NCI-H524 (cell line): ENCODE measurements at regions not wholly inside any gene's neighbourhood (a gene's known extent, or its start where the extent isn't known, plus 50 kb on each side); places are given as distances from the start of the nearest gene placed in this dataset.

Experiments used
- DNase-seq, 2 experiments: peaks; one replicate each; lab custom pipeline; 2025; lab: John Stamatoyannopoulos, UW

DNA sequence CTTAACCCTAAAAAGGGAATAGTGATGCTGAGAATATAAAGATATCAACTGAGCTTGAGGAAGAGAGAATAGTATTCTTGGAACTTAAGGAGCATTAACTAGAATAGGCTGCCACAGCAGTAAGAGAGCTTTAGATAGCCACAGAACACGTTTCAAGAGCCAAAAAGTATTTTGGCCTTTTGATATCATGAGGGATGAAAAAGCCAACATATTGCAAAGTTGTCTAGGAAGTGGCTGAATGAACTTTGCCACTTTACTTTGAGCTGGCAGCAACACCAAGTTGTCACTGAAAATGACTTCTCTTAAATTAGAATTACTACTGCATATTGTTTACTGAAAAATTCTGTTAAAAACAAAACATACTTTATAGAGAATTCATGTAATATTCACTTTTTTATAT, 1476.2 kb downstream of the MRPL39 start:
- DNase-seq, result no peak

DNA sequence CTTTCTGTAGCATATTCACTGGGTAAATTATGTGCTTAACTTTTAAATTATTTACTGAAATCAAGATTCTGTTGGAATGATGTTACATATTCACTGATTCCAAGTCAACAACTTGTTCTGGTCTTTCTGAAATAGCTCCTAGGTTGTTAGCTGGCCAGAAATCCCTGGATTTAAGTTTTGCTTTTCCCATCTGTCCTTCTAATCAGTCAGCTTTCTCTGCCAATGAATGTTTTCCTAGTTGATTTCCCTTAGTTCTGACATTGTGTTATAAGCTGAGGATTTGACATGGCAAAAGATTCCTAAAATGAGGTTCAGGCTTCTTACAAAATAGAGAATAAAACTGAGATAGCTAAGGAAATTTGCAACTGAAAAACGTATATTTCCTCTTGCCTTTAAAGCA, 1479.6 kb downstream of the MRPL39 start:
- DNase-seq, result no peak

DNA sequence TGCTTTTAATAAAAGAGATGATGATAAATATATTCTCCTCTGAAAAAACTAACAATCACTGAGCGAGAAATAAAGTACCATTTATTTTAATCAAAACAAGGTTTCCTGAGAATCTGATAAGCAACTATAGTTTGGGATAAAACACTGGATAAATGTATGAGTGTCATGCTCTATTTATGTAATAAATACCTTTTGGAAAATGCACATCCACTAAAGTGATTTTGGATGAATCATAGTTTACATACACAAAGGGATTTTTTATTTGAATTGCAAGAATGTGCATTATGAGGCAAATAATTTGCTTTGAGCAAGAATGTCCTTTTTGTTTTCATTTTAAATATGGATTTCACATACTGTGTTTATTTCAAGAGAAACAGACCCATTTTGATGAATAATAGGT, 1483.5 kb downstream of the MRPL39 start:
- no peak for DNase-seq

DNA sequence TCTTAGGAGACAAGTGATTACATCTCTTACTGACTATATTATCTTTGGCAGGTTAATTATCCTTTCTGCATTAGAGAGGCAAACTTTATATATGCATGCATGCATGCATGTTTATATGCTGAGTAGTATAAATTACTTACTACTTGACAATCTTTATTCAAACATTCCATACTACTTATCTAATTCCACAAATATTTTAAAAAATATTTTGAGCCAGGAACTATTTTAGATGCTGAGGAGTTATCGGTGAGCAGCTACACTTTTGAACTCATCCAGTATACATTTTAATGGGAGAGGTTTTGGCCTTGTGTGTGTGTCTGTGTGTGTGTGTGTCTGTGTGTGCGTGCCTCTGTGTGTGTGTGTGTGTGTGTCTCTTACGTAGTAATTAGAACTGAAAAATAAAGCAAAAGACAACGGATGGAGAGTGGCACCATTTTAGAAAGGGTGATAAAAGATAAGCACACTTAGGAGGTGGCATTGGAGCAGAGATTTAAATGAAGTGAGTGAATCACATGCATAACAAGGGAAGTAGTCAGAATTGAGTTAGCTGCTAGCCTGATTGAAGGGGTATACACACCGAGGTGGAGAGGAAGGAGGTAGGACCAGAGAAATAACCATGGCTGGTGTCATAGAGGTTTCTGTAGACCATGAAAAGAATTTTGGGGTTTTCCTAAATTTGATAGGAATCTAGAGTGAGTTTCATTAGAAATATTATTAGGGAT, 1488.4 kb downstream of the MRPL39 start:
- no peak for DNase-seq

DNA sequence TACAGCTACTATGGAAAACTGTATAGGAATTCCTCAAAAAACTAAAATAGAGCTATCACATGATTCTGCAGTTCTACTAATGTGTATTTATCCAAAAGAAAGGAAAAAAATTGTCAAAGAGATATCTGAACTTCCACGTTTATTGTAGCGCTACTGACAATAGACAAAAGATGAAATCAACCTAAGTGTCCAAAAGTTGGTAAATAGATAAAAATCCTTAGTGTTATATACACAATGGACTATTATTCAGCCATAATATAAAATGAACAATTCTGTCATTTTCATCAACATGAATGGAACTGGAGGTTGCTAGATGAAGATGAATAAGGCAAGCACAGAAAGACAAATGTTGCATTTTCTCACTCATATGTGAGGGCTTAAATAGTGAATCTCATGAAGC, 1492.1 kb downstream of the MRPL39 start:
- no peak for DNase-seq

DNA sequence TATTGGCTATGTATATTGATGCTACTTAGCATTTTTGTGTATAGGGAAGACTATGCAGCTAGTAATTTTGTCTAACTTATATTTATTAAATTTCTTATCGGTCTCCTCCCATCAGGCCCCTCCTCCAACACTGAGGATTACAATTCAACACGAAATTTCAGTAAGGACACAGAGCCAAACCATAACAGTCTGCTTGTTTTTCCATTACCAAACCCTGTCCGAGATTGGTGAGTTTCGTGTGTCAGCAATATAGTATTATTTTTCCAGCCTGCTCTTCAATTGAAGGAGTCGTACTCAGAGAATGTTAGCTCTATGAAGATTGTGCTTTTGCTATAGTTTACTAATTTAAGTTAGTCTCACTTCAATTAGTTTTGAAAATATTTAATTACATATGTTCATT, 1495.3 kb downstream of the MRPL39 start:
- no peak for DNase-seq

- DNase-seq, result no peak
Observed at GRCh38 chr21:24110846-24111245, 1496.4 kb downstream of the MRPL39 start.

DNA sequence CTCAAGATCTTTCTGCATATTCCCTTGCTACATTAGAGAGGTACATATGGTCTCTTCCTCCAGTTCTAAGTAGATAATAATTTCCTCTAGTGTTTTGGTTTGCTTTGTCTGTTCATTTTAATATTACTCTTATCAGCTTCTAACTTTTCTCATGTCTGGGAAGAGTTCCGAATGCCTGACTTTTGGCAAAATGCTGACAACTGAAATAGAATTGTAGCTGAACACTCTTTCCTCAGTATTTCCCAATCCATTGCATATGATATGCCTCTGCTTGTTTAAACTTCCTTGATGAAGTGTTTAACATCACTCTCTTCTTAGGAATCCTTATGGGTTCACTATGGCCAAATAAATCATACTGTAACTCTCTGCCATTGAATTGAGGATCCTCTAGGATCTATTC, 1510.1 kb downstream of the MRPL39 start:
- no peak for DNase-seq

- DNase-seq, result no peak
Observed at GRCh38 chr21:24096651-24097050, 1510.6 kb downstream of the MRPL39 start.

GRCh38 chr21:24093032-24093431, 1514.2 kb downstream of the MRPL39 start:
- DNase-seq, result no peak

DNA sequence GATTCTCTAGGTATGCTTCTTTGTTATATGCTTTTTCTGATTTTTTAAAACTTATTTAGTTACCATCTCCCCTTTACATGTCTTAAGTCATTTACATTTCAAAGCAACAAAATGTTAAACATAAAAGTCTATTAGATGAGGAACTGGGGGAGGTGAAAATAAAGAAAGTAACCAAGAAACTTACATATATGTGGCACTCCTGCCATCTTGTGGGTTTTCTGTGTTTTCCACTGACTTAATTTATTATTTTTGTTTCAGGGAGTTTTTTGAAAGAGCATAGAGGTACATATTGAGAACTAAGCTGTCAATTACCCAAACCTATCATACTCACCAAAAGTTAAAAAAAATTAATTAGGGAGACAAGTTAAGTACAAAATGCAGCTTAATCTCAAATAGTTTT, 1531.1 kb downstream of the MRPL39 start:
- peak in 1 of 2 experiments; percentile 12 for DNase-seq

GRCh38 chr21:24055696-24056095, 1551.6 kb downstream of the MRPL39 start:
- no peak for DNase-seq

DNA sequence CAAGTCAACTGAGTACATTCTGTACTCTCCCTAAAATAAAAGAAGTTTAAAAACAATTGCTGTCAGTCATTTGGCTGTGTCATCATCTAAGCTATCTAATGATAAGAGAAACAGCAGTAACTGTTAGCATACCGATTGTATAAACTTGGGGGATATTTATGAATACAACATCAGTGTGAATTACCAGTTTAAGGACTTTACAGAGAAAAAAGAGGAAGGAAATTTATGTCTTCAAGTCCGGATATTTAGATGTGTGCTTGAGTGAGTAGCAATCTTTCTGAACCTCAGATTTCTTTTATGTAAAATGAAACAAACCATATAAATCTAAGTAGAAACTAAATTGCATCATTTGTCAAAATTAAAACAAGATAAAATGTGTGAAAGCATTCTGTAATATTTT, 1557.0 kb downstream of the MRPL39 start:
- DNase-seq, result no peak

DNA sequence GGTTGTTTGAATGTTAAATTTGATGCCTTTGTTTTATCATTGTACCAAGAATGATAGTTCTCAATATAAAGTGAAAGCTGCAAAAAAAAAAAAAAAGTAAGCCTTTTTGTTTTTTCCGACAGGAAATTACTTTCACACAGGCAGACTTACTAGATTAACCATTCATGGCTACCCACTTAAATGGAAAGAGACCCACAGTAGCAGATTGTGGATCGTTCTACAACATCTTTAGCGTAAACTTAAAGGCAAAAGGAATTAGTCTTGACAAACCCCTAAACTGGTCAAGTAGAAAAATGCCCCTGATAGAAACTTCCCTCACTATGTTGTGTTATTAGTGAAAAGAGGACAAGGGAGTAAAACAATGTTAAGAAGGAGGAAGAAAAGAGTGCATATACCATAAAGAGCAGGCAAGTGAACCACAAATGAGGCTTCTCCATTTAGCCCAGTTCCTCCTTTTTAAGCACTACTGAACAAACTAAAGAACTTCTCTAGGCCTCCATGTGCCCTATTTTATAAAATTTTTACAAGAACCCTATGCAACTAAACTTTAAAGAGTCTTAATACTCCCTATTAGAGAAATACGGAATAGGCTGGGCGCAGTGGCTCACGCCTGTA, 1560.3 kb downstream of the MRPL39 start:
- no peak for DNase-seq

- DNase-seq, result peak in 1 of 2 experiments; percentile 19
Observed at GRCh38 chr21:24045775-24046215, 1561.5 kb downstream of the MRPL39 start.

DNA sequence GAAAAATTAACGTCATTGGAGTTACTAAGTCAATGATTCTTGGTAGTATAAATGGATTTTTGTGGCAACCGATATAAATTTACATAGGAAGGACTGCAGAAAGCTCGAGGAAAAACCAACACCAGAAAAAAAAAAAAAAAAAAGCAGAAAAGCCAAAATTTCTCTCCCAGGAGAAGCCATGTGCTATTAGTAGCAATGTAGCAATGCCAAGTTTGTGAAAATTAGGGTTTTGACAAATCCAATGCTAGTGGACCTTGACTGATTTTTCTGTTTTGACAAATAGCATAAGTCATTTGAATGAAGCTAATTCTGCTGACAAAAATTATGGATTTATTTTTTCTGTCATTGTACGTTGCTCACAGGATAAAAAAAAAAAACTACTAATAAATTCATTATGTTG, 1561.9 kb downstream of the MRPL39 start:
- DNase-seq, result no peak

GRCh38 chr21:24042687-24043086, 1564.6 kb downstream of the MRPL39 start:
- no peak for DNase-seq

GRCh38 chr21:24032709-24033232, 1574.5 kb downstream of the MRPL39 start:
- no peak for DNase-seq

DNA sequence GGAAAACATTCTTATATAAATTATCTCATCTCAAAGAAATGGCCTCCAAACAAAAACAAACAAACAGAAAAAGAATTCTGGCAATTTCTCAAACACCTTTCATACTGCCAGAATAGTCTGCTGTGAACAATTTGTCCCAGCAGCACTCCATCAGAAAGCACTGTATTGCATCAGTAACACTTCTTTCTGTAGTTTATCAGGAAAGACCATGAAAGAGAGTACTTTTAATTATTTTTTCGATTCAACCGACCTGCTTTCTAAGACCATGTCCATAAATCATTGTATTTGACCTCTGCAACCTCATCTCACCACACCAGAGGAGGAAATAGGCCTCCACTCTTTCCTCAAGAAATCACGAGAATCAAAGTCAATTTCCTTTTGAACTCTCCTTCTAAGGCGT, 1579.9 kb downstream of the MRPL39 start:
- no peak for DNase-seq

GRCh38 chr21:24025101-24025500, 1582.2 kb downstream of the MRPL39 start:
- DNase-seq, result no peak

GRCh38 chr21:24023936-24024335, 1583.3 kb downstream of the MRPL39 start:
- DNase-seq, result no peak

- DNase-seq, result no peak
Observed at GRCh38 chr21:24023402-24023801, 1583.9 kb downstream of the MRPL39 start.

DNA sequence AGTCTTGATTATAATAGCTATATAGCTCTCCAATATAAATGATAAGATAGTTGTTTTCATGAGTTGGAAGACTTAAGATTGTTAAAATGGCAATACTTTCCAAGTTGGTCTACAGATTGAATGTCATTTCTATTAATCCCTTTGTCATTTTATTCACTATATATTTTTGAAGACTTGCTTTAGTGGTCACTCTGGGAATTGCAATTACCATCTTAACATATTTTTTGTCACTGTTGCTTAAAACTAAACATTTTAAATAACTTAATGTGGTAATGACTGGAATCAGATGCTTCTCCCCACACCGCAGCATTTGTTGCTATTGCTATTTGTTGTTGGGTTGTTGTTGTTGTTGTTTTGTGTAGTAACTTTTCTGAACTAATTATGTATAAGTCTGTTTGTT, 1592.9 kb downstream of the MRPL39 start:
- DNase-seq, result no peak

- DNase-seq, result no peak
Observed at GRCh38 chr21:24011087-24011486, 1596.2 kb downstream of the MRPL39 start.
